NCI-H524 treated with DMSO at 0.1 percent for 48 hours (cell line): ENCODE measurements at regions not wholly inside any gene's neighbourhood (a gene's known extent, or its start where the extent isn't known, plus 50 kb on each side); places are given as distances from the start of the nearest gene placed in this dataset.
"Not testable (repeated sequence)": the region's sequence is repeated elsewhere in the genome, so short reads cannot be mapped to it uniquely, and the experiment has no call there.

Source experiments
- DNase-seq: peaks from one replicate; lab custom pipeline; 2025; lab: John Stamatoyannopoulos, UW

DNA sequence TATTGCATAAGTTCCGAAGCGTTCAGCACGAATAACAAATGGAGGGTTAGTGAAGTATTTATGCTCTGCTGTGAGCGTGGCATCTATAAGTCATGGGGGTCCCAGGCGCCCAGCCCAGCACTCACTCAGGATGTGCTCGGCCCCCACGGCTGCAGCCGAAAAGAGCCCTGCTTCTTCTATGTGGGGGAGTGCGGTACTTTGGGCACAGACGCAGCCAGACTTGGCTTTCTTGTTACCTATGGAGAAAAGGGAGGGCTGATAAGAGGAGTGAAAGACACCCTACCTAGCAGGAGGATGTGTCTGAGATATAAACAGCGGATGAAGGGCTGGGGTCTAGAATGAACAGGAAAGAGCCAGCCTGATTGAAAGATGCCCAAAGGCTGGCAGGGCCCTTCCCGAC lies 51.4 kb downstream of the MRPL36 start:
- DNase-seq = no peak

DNA sequence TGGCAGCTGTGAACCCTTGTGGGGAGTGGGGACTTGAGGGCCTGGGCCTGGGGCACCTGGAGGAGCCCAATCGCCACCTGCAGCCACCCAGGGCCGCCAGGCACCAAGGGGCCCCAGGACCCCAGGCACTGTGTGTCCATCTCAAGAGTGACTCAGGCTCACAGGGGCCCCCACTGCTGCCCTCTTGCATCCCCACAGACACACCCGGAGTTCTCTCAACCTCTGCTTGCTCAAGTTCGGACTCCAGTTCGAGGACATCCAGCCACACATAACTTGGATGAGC lies 51.9 kb downstream of the MRPL36 start:
- DNase-seq = no peak

DNA sequence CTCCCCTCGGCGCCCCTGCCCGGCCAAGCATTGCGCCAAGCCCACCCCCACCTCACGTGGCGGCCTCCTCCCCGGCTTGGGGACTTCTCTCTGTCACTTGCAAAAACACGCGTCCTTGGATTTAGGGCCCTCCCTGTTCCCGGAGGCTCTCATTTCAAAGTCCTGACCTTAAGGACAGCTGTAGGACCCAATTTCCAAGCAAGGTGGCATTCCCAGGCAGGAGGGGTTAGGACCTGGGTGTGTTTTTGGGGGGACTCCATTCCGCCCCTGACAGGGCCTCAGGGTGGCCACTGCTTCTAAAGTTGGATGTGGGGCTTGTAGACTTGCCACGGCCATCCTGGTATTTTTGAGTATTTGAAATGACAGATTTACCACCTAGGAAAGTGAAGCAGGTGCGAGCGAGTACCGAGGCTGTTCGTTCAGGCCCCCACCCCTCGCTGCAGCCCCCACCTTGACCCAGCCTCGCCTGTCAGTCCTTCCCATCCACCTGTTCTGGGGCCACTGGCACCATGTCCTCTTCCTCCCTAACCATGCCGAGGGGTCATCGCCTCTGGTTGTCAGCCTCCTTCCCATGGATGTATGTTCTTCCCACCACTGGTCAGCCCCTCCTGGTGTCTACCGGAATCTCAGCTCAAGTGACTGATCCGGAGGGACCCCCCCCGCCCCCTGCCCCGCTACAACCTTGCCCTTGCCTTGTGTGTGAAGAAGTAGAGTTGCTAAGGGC lies 52.4 kb downstream of the MRPL36 start:
- no peak for DNase-seq

DNA sequence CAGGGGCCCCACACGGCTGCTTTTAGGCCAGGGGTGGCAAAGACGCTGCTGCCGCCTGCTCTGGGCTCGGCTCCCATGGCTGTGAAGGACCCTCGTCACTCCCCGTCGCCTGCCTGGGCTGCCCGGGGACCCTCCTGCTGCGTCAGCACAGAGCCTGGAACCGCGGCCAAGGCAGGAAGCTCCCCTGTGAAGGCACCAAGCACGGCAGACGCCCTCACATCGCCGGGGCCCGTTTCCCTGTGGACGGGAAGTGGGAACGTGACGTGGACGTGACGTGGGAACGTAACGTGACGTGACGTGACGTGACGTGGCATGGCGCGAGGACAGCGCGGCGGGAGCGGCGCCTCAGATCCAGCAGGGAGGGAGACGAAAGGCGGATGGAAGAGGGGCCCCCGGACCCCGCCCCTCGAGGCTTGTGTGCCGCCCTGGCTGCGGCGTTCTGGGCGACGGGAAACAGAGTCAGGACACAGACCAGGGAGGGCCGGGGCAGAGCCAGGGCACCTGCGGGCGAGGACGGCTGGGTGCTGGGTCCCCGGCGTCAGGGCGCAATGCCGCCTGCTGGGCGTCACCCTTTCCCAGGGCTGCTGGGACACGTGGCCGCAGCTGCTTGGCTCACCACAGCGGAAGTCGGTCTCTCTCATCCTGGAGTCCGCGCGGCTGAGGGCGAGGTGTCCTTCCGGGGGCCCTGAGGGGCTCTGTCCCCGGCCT lies 53.1 kb downstream of the MRPL36 start:
- DNase-seq = no peak

GRCh38 chr5:1745796-1746370 lies 53.8 kb downstream of the MRPL36 start:
- DNase-seq = no peak

- DNase-seq = no peak
These were observed 54.4 kb downstream of the MRPL36 start for GRCh38 chr5:1745123-1745795.

- no peak for DNase-seq
These were observed 55.1 kb downstream of the MRPL36 start for GRCh38 chr5:1744393-1745122.

DNA sequence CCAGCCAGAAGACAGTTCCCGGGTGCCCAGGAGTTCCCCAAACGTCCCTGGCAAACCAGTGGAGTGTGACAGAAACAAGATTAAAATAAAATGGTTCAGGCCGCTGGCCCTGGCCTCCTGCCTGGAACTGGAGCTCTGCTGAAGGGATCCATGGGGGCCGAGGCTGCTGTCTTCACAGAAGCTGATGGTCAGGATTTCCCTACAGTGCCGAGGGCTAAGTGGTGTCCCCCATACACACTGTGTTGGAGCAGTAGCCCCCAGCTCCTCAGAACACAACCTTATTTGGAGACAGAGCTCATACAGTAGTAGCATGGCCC lies 55.9 kb downstream of the MRPL36 start:
- DNase-seq = no peak

- no peak for DNase-seq
These were observed 56.4 kb downstream of the MRPL36 start for GRCh38 chr5:1743061-1743768.

- DNase-seq = no peak
These were observed 61.7 kb downstream of the MRPL36 start for GRCh38 chr5:1737790-1738405.

DNA sequence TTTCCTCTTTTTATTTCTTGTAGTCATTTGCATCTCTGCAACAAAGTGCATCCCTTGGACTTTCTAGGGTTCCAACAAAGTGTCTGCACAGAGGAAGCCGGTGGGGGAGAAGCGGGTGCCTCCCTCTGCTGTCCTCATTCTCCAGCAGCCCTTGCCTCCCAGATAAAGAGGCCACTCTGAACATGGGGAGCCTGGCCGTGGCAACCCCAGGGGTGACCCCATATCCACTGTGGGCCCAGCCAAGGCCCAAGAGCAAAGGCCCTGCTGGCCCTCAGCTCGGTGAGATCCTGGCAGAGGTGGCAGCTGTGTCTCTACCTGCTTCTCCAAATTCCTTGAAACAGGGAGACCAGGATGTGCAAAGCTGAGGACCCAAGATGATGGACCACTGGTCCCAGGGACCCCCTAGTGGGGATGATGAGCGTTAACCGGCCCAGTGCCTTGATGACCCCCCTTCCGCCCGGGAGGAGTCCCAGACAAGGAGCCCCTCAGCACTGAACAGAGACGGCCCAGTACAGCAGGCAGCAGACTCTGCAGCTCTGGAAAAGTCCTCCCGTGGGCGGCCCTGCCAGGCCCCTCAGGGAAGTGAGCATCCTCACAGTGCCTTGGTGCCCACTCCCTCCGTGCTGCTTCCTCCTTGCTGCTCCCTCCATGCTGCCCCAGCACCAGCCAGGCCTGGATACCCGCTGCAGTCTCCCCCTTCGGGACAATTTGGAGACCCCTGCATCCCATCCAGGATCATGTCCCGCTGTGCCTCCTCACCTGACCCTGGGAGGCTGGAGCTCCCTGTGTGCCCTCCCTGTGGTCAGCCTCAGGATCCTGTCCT lies 62.5 kb downstream of the MRPL36 start:
- DNase-seq = no peak

- no peak for DNase-seq
These were observed 63.6 kb downstream of the MRPL36 start for GRCh38 chr5:1736065-1736464.

DNA sequence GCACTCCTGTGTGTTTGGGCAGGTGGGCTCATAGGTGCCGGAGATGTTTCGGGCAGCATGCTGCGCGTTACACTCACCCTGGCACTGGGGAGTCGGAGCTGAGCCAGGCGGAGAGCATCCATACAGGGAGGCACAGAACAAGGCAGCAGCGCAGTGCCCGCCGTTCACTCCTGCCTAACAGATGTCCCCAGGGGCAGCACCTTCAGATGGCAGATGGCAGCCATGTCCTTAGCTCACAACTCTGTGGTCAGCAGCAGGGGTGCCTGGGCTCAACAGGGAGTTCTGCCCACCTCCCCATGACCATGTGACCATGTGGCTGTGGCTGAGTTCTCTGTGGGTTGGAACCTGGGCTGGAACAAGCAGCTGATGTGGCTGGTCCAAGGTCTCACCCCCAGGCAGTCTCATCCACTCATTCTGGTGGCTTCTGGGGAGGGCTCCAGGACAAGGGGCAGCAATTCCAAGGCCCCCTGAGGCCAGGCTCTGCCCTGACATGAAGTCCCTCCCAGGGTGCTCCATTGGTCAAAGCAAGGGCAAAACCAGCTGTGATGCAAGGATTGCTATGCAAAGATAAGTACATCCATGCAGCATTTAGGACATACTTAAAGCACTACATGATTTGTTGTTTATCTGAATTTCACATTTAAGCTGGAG lies 64.2 kb downstream of the MRPL36 start:
- no peak for DNase-seq

DNA sequence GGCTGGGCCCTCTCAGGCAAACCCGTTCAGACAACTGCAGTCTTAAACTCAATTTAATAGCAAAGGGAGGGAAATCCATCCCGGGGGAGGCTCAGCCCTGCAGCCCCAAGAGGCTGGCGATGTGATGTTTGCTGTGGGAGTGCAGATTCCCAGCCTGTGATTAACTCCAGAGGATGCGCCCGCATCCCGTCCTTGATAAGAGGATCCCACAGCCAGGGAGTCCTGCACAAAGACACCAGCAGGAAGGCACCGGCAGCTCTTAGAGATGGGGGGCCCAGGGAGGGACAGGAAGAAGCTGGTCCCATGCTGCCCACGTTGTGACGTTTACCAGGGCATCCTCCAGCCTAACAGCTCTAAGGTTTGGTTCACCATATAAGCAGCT lies 64.7 kb downstream of the MRPL36 start:
- no peak for DNase-seq

GRCh38 chr5:1734271-1734907 lies 65.2 kb downstream of the MRPL36 start:
- no peak for DNase-seq

GRCh38 chr5:1733369-1733768 lies 66.3 kb downstream of the MRPL36 start:
- no peak for DNase-seq

GRCh38 chr5:1732945-1733344 lies 66.7 kb downstream of the MRPL36 start:
- no peak for DNase-seq

- no peak for DNase-seq
These were observed 67.2 kb downstream of the MRPL36 start for GRCh38 chr5:1732238-1732941.

DNA sequence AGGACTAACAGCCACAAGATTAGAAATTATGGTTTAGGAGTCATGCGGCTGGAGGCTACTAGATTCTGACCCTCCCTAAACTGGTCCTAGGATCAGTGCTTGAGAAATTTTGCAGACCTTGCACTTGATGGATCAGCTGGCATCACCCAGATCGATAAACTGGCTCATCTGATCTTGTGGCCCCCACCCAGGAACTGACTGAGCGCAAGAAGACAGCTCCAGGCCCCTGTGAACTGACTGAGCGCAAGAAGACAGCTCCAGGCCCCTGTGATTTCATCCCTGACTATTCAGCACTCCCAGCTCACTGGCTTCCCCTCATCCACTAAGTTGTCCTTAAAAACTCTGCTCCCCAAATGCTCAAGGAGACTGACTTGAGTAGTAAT lies 67.8 kb downstream of the MRPL36 start:
- DNase-seq = not testable (repeated sequence)
